RWPE2 (cell line): ENCODE measurements at regions not wholly inside any gene's neighbourhood (a gene's known extent, or its start where the extent isn't known, plus 50 kb on each side); places are given as distances from the start of the nearest gene placed in this dataset.
A peak's percentile ranks its signal among the peaks of the same experiment; 100 is the strongest.
"Not testable (repeated sequence)": the region's sequence is repeated elsewhere in the genome, so short reads cannot be mapped to it uniquely, and the experiment has no call there.

Experiments used
- ATAC-seq: fragments of 200-7000 bp; cut with Tn5 transposase; 3 replicates; pipeline ENCODE4 v1.9.1; 2021; ENCODE audit warnings: low read depth
- DNase-seq: peaks from one replicate; pipeline ENCODE4 v3.0.0-alpha.2; 2020; ENCODE audit warnings: low spot score
- H3K27ac ChIP-seq: fragments of 450-650 bp; 2 replicates; pipeline ENCODE4 v1.5.1; 2017; ENCODE audit warnings: mild to moderate bottlenecking; ENCODE audit not compliant: poor library complexity, severe bottlenecking
- H3K27me3 ChIP-seq: fragments of 250-450 bp; sonication (Bioruptor Pico); 2 replicates; pipeline ENCODE4 v1.5.1; 2021; ENCODE audit warnings: mild to moderate bottlenecking, moderate library complexity; ENCODE audit not compliant: insufficient read depth, poor library complexity, severe bottlenecking
- H3K36me3 ChIP-seq: fragments of 250-450 bp; sonication (Bioruptor Pico); 2 replicates; pipeline ENCODE4 v1.5.1; 2020; ENCODE audit warnings: low read depth, mild to moderate bottlenecking, moderate library complexity
- H3K4me1 ChIP-seq: fragments of 250-450 bp; sonication (Bioruptor Pico); 2 replicates; pipeline ENCODE4 v1.5.1; 2021; ENCODE audit warnings: mild to moderate bottlenecking, moderate library complexity; ENCODE audit not compliant: insufficient read depth, poor library complexity, severe bottlenecking
- H3K4me3 ChIP-seq: fragments of 250-450 bp; sonication (Bioruptor Pico); 2 replicates; pipeline ENCODE4 v1.5.1; 2021; ENCODE audit warnings: mild to moderate bottlenecking, moderate library complexity; ENCODE audit not compliant: severe bottlenecking
- H3K9me3 ChIP-seq: fragments of 250-450 bp; sonication (Bioruptor Pico); 2 replicates; pipeline ENCODE4 v1.5.1; 2021; ENCODE audit warnings: mild to moderate bottlenecking, moderate library complexity; ENCODE audit not compliant: severe bottlenecking
- CTCF ChIP-seq: fragments of 450-650 bp; IDR thresholded peaks from one replicate; pipeline ENCODE4 v1.5.1; 2017; ENCODE audit warnings: mild to moderate bottlenecking, moderate library complexity; ENCODE audit not compliant: poor library complexity, severe bottlenecking

- not testable (repeated sequence) for H3K36me3 ChIP-seq, H3K4me1 ChIP-seq, H3K27ac ChIP-seq, ATAC-seq, H3K9me3 ChIP-seq, H3K27me3 ChIP-seq
- DNase-seq: peak; percentile 68
- TF ChIP-seq CTCF: peak; percentile 13
- H3K4me3 ChIP-seq: peak overlapping the region; percentile 29
Measured at GRCh38 chr1:146369940-146370339, 141.1 kb upstream of the NOTCH2NLA start.

- H3K36me3 ChIP-seq, H3K27me3 ChIP-seq, ATAC-seq, H3K4me3 ChIP-seq, DNase-seq, H3K9me3 ChIP-seq, H3K4me1 ChIP-seq, H3K27ac ChIP-seq: not testable (repeated sequence)
Measured at GRCh38 chr1:146355373-146355772, 126.6 kb upstream of the NOTCH2NLA start.

- not testable (repeated sequence) for H3K4me1 ChIP-seq, H3K36me3 ChIP-seq, H3K9me3 ChIP-seq, H3K4me3 ChIP-seq, H3K27me3 ChIP-seq, H3K27ac ChIP-seq, ATAC-seq, DNase-seq
Measured at GRCh38 chr1:146326863-146327262, 98.0 kb upstream of the NOTCH2NLA start.

GRCh38 chr1:146324463-146324862, 95.6 kb upstream of the NOTCH2NLA start:
- H3K27ac ChIP-seq, H3K9me3 ChIP-seq, H3K4me1 ChIP-seq, H3K36me3 ChIP-seq, H3K27me3 ChIP-seq, DNase-seq, H3K4me3 ChIP-seq, ATAC-seq: not testable (repeated sequence)

GRCh38 chr1:146323302-146323701, 94.5 kb upstream of the NOTCH2NLA start:
- H3K27ac ChIP-seq, H3K27me3 ChIP-seq, H3K9me3 ChIP-seq, H3K36me3 ChIP-seq, DNase-seq, H3K4me3 ChIP-seq, H3K4me1 ChIP-seq: not testable (repeated sequence)
- ATAC-seq: peak; percentile 78

- not testable (repeated sequence) for H3K36me3 ChIP-seq, H3K4me1 ChIP-seq, H3K27me3 ChIP-seq, H3K27ac ChIP-seq, DNase-seq, H3K9me3 ChIP-seq, H3K4me3 ChIP-seq
- peak; percentile 94 for ATAC-seq
Measured at GRCh38 chr1:146322893-146323292, 94.1 kb upstream of the NOTCH2NLA start.

- not testable (repeated sequence) for H3K4me1 ChIP-seq, H3K4me3 ChIP-seq, DNase-seq, H3K27ac ChIP-seq, H3K36me3 ChIP-seq, H3K27me3 ChIP-seq, ATAC-seq, H3K9me3 ChIP-seq
Measured at GRCh38 chr1:146318715-146319114, 89.9 kb upstream of the NOTCH2NLA start.

GRCh38 chr1:146317785-146318184, 89.0 kb upstream of the NOTCH2NLA start:
- not testable (repeated sequence) for H3K4me1 ChIP-seq, H3K4me3 ChIP-seq, ATAC-seq, H3K36me3 ChIP-seq, H3K27me3 ChIP-seq, H3K27ac ChIP-seq, H3K9me3 ChIP-seq, DNase-seq

- H3K4me3 ChIP-seq, H3K9me3 ChIP-seq, H3K27me3 ChIP-seq, H3K36me3 ChIP-seq, ATAC-seq, H3K4me1 ChIP-seq, DNase-seq, H3K27ac ChIP-seq: not testable (repeated sequence)
Measured at GRCh38 chr1:146314449-146315246, 85.8 kb upstream of the NOTCH2NLA start.

- not testable (repeated sequence) for H3K36me3 ChIP-seq, H3K27me3 ChIP-seq, H3K27ac ChIP-seq, H3K9me3 ChIP-seq, DNase-seq, H3K4me3 ChIP-seq, H3K4me1 ChIP-seq
- ATAC-seq: 0 out of 3 replicates have a peak, but pooled peaks have one; percentile 37
Measured at GRCh38 chr1:146310579-146310978, 81.8 kb upstream of the NOTCH2NLA start.

GRCh38 chr1:146309427-146309826, 80.6 kb upstream of the NOTCH2NLA start:
- not testable (repeated sequence) for H3K9me3 ChIP-seq, DNase-seq, H3K4me3 ChIP-seq

More at GRCh38 chr1:146309427-146309826, 80.6 kb upstream of the NOTCH2NLA start:
- H3K36me3 ChIP-seq, H3K27me3 ChIP-seq, H3K27ac ChIP-seq, H3K4me1 ChIP-seq: not testable (repeated sequence)
- peak; percentile 87 for ATAC-seq
